MM.1S (cell line): ENCODE measurements at regions not wholly inside any gene's neighbourhood (a gene's known extent, or its start where the extent isn't known, plus 50 kb on each side); places are given as distances from the start of the nearest gene placed in this dataset.

Experiments used
- EZH2 ChIP-seq: fragments of 300-600 bp; sonication (generic); optimal IDR thresholded peaks from 2 replicates; pipeline ENCODE3; 2017; ENCODE audit warnings: low read depth, mild to moderate bottlenecking, antibody characterized with exemption, low read length, mixed read lengths
- TF ChIP-seq, protein P1 (sequence below): fragments of 300-600 bp; sonication (generic); IDR thresholded peaks from 2 replicates; pipeline ENCODE4 v1.5.1; 2016; ENCODE audit warnings: antibody characterized with exemption, low read length, mixed read lengths

DNA sequence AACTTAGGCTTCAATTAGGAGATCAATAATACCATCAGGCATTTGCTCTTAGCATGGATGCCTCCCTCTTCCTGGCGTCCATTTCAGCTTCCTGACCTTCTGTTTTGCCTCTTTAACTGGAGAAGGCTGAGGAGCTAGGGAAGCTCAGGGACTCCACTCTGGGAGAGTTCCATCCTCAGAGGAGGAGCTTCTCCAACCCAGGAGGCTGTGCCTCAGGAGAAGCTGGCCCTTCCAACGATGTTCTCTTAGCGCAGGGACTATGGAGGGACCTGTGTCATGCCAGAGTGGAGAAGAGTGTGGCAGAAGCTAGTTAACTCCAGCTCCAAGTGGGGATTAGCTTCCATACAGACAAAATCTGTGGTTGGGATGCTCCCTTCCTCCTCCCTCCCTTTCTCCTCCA is 58.0 kb downstream of the KCNA5 start:
- TF ChIP-seq, protein P1, sequence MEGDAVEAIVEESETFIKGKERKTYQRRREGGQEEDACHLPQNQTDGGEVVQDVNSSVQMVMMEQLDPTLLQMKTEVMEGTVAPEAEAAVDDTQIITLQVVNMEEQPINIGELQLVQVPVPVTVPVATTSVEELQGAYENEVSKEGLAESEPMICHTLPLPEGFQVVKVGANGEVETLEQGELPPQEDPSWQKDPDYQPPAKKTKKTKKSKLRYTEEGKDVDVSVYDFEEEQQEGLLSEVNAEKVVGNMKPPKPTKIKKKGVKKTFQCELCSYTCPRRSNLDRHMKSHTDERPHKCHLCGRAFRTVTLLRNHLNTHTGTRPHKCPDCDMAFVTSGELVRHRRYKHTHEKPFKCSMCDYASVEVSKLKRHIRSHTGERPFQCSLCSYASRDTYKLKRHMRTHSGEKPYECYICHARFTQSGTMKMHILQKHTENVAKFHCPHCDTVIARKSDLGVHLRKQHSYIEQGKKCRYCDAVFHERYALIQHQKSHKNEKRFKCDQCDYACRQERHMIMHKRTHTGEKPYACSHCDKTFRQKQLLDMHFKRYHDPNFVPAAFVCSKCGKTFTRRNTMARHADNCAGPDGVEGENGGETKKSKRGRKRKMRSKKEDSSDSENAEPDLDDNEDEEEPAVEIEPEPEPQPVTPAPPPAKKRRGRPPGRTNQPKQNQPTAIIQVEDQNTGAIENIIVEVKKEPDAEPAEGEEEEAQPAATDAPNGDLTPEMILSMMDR = no peak
- no peak for TF ChIP-seq EZH2
